NT2/D1 (cell line): ENCODE measurements at regions not wholly inside any gene's neighbourhood (a gene's known extent, or its start where the extent isn't known, plus 50 kb on each side); places are given as distances from the start of the nearest gene placed in this dataset.

Source experiments
- DNase-seq: peaks from one replicate; pipeline ENCODE4 v3.0.0-alpha.2; 2011; ENCODE audit warnings: low read depth, low spot score
- H3K27me3 ChIP-seq: 2 replicates; pipeline ENCODE4 v1.6.0; 2011; ENCODE audit warnings: mild to moderate bottlenecking; ENCODE audit not compliant: insufficient read length, insufficient read depth
- H3K36me3 ChIP-seq: 2 replicates; pipeline ENCODE4 v1.6.1; 2011; ENCODE audit warnings: mild to moderate bottlenecking, low read length, mixed read lengths; ENCODE audit not compliant: insufficient read depth, insufficient read length
- H3K4me1 ChIP-seq: 2 replicates; pipeline ENCODE4 v1.5.1; 2011; ENCODE audit not compliant: insufficient read depth, insufficient read length
- H3K4me3 ChIP-seq: 2 replicates; pipeline ENCODE4 v1.5.1; 2011; ENCODE audit warnings: low read depth; ENCODE audit not compliant: insufficient read length
- H3K9ac ChIP-seq: 2 replicates; pipeline ENCODE4 v1.6.0; 2011; ENCODE audit warnings: low read depth; ENCODE audit not compliant: insufficient read length
- H3K9me3 ChIP-seq: 2 replicates; pipeline ENCODE4 v1.5.1; 2011; ENCODE audit warnings: mild to moderate bottlenecking, low read length; ENCODE audit not compliant: insufficient read depth
- SUZ12 ChIP-seq: IDR thresholded peaks from 2 replicates; pipeline ENCODE4 v1.6.1; 2011; ENCODE audit not compliant: insufficient read length, insufficient read depth; ENCODE audit errors: extremely low read depth
- YY1 ChIP-seq: IDR thresholded peaks from 2 replicates; pipeline ENCODE4 v1.6.1; 2011; ENCODE audit not compliant: insufficient read length, insufficient read depth
- ZNF274 ChIP-seq: IDR thresholded peaks from 2 replicates; pipeline ENCODE4 v1.6.1; 2011; ENCODE audit warnings: mild to moderate bottlenecking, low read depth, low read length

- Histone ChIP-seq H3K27me3 (no peaks in the 10 kb centered on the region), H3K9me3 (no peaks in the 10 kb centered on the region), H3K9ac (no peak overlapping the region), H3K4me3 (no peak overlapping the region), H3K36me3 (no peaks in the 10 kb centered on the region), H3K4me1 (no peaks in the 10 kb centered on the region)
- no peak for DNase-seq
- no peak for TF ChIP-seq ZNF274
- no peak for TF ChIP-seq YY1
- no peak for TF ChIP-seq SUZ12
Measured at GRCh38 chr16:80463326-80463725, 77.5 kb upstream of the DYNLRB2 start.

- TF ChIP-seq ZNF274, result no peak
- no peak for TF ChIP-seq SUZ12
- no peak for TF ChIP-seq YY1
- Histone ChIP-seq H3K36me3 (no peaks in the 10 kb centered on the region), H3K4me3 (no peak overlapping the region), H3K4me1 (no peaks in the 10 kb centered on the region), H3K9ac (no peak overlapping the region), H3K9me3 (no peaks in the 10 kb centered on the region), H3K27me3 (no peaks in the 10 kb centered on the region)
- no peak for DNase-seq
Measured at GRCh38 chr16:80462917-80463316, 77.9 kb upstream of the DYNLRB2 start.

GRCh38 chr16:80460988-80461387 lies 79.8 kb upstream of the DYNLRB2 start:
- no peak overlapping the region for H3K4me3 ChIP-seq
- TF ChIP-seq YY1 (no peak), SUZ12 (no peak), ZNF274 (no peak)
- no peaks in the 10 kb centered on the region for H3K27me3 ChIP-seq
- H3K36me3 ChIP-seq, result no peaks in the 10 kb centered on the region
- no peaks in the 10 kb centered on the region for H3K9me3 ChIP-seq
- no peak for DNase-seq
- no peak overlapping the region for H3K9ac ChIP-seq
- no peaks in the 10 kb centered on the region for H3K4me1 ChIP-seq

GRCh38 chr16:80459966-80460365 lies 80.8 kb upstream of the DYNLRB2 start:
- no peak for DNase-seq
- Histone ChIP-seq H3K4me1 (no peaks in the 10 kb centered on the region), H3K9me3 (no peaks in the 10 kb centered on the region), H3K36me3 (no peaks in the 10 kb centered on the region), H3K9ac (no peak overlapping the region), H3K27me3 (no peaks in the 10 kb centered on the region), H3K4me3 (no peak overlapping the region)
- TF ChIP-seq YY1 (no peak), SUZ12 (no peak), ZNF274 (no peak)

- Histone ChIP-seq H3K9ac (no peak overlapping the region), H3K4me3 (no peak overlapping the region), H3K27me3 (no peaks in the 10 kb centered on the region), H3K36me3 (no peaks in the 10 kb centered on the region), H3K9me3 (no peaks in the 10 kb centered on the region), H3K4me1 (no peaks in the 10 kb centered on the region)
- peak; percentile 42 for DNase-seq
- no peak for TF ChIP-seq YY1
- no peak for TF ChIP-seq SUZ12
- TF ChIP-seq ZNF274, result no peak
Measured at GRCh38 chr16:80459331-80459777, 81.4 kb upstream of the DYNLRB2 start.

GRCh38 chr16:80457871-80458270 lies 82.9 kb upstream of the DYNLRB2 start:
- no peak for TF ChIP-seq SUZ12
- TF ChIP-seq YY1, result no peak
- no peak for TF ChIP-seq ZNF274
- H3K9me3 ChIP-seq, result no peaks in the 10 kb centered on the region
- no peak for DNase-seq

GRCh38 chr16:80454802-80455201 lies 86.0 kb upstream of the DYNLRB2 start:
- no peak overlapping the region for H3K9ac ChIP-seq
- no peaks in the 10 kb centered on the region for H3K27me3 ChIP-seq
- no peak overlapping the region for H3K4me3 ChIP-seq
- DNase-seq, result no peak
- no peaks in the 10 kb centered on the region for H3K36me3 ChIP-seq
- H3K9me3 ChIP-seq, result no peaks in the 10 kb centered on the region
- H3K4me1 ChIP-seq, result no peaks in the 10 kb centered on the region
- TF ChIP-seq ZNF274 (no peak), YY1 (no peak), SUZ12 (no peak)

More at GRCh38 chr16:80457871-80458270, 82.9 kb upstream of the DYNLRB2 start:
- H3K36me3 ChIP-seq, result no peaks in the 10 kb centered on the region
- H3K4me3 ChIP-seq, result no peak overlapping the region
- H3K4me1 ChIP-seq, result no peaks in the 10 kb centered on the region
- H3K27me3 ChIP-seq, result no peaks in the 10 kb centered on the region
- H3K9ac ChIP-seq, result no peak overlapping the region

- Histone ChIP-seq H3K4me3 (no peak overlapping the region), H3K9ac (no peak overlapping the region), H3K36me3 (no peaks in the 10 kb centered on the region), H3K27me3 (no peaks in the 10 kb centered on the region), H3K4me1 (no peaks in the 10 kb centered on the region), H3K9me3 (no peaks in the 10 kb centered on the region)
- no peak for TF ChIP-seq SUZ12
- no peak for TF ChIP-seq ZNF274
- no peak for TF ChIP-seq YY1
- DNase-seq, result no peak
Measured at GRCh38 chr16:80449392-80449791, 91.4 kb upstream of the DYNLRB2 start.
